Astrocyte of the spinal cord (primary cell): ENCODE measurements at regions not wholly inside any gene's neighbourhood (a gene's known extent, or its start where the extent isn't known, plus 50 kb on each side); places are given as distances from the start of the nearest gene placed in this dataset.

Source experiments
- DNase-seq: peaks from one replicate; pipeline ENCODE4 v3.0.0; 2011; ENCODE audit warnings: low read depth, low spot score
- H3K4me3 ChIP-seq: 2 replicates; pipeline ENCODE4 v1.5.1; 2011; ENCODE audit warnings: low read depth, mild to moderate bottlenecking, low read length, moderate library complexity
- in situ Hi-C: cut with HindIII; loops from 2 replicates; pipeline ENCODE4 v1.10.0; 2017; ENCODE audit warnings: low sequenced_read_pairs
- TF ChIP-seq, protein P1 (sequence below): IDR thresholded peaks from 2 replicates; pipeline ENCODE4 v1.5.1; 2012; ENCODE audit warnings: low read depth, mild to moderate bottlenecking, low read length, inconsistent platforms

DNA sequence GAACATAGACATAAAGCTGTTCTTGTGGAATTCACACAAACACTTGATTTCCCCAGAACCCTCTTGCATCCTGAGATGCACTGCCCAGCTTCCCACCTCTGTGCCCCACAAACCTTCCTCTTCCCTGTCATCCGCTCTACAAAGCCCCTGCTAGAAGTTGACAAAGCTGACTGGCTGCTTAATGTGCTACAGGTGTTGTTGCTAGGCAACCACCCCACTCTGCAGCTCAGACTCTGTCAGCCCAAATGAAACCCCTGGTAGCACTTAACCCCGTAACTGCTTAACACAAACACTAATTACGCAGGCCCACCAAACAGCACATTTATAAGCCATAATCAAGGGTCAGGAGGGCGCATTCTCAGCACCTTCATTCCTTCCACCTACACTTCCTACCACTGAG, 172.0 kb upstream of the CADM1 start:
- in situ Hi-C loops = no loop called here
- TF ChIP-seq, protein P1, sequence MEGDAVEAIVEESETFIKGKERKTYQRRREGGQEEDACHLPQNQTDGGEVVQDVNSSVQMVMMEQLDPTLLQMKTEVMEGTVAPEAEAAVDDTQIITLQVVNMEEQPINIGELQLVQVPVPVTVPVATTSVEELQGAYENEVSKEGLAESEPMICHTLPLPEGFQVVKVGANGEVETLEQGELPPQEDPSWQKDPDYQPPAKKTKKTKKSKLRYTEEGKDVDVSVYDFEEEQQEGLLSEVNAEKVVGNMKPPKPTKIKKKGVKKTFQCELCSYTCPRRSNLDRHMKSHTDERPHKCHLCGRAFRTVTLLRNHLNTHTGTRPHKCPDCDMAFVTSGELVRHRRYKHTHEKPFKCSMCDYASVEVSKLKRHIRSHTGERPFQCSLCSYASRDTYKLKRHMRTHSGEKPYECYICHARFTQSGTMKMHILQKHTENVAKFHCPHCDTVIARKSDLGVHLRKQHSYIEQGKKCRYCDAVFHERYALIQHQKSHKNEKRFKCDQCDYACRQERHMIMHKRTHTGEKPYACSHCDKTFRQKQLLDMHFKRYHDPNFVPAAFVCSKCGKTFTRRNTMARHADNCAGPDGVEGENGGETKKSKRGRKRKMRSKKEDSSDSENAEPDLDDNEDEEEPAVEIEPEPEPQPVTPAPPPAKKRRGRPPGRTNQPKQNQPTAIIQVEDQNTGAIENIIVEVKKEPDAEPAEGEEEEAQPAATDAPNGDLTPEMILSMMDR = no peak
- H3K4me3 ChIP-seq = no peak overlapping the region
- no peak for DNase-seq

DNA sequence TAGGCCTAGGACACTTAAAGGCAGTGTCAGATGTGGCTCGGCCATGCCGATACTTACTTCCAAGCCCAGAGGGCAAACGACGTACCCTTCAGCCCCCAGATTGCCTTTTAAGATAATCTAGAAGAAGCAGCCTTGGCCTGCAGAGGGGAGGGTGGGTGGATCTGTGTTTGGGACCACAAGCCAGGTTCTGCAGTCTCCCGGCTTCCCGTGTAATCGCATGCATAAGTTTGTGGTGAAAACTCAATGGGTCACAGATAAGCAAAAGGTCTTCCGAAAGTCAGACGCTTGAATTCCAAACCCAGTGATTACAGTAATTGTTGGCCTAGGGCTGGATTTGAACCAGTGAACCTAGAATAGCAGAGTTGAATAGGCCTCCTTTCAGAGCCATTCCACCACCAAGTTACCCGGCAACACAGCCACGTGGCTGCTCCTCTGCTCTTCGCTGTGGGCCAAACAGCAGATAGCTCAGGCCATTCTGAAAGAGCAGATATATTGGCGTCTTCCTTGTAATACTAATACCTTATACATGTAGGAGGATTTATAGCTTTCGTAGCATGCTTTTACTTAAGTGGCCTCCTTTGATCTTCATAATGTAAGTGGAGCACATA, 170.8 kb upstream of the CADM1 start:
- no peak for DNase-seq
- in situ Hi-C loops = no loop called here
- H3K4me3 ChIP-seq = no peak overlapping the region
- TF ChIP-seq, protein P1 = no peak

DNA sequence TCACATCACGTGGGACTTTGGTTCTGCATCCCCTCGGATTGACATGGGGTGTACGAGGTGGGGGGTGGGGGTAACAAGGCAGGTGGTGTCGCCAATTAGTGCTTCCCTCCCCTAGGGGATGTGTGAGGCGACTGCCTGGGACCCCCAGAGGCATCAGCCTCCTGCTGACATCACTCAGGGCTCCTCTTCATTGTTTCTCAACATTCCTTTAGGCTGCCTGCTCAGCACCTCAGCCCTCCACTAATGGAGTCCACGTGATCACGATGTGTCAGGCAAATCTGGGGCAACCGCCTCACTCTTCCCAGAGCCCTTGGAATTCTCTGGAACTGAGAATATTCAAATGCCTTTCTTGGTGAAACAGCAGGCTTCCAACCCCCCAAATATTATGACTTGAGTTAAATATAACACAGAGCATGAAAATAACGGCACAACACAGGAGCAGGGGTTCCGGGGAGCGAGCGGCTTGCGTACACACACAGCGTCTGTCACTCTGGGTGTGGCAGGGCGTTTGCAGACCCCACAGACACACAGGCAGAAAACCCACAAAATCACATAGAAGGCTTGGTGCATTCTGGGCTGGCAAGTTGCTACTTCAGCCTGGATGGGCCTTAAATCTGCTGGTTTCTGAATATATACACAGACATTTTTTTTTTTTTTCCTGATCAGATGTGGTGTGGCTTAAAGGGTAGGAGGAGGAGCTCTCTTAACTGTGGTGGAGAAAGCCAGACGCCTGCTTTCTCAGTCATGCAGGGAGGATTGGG, 170.1 kb upstream of the CADM1 start:
- TF ChIP-seq, protein P1 = no peak
- in situ Hi-C loops = no loop called here
- no peak for DNase-seq
- no peak overlapping the region for H3K4me3 ChIP-seq

DNA sequence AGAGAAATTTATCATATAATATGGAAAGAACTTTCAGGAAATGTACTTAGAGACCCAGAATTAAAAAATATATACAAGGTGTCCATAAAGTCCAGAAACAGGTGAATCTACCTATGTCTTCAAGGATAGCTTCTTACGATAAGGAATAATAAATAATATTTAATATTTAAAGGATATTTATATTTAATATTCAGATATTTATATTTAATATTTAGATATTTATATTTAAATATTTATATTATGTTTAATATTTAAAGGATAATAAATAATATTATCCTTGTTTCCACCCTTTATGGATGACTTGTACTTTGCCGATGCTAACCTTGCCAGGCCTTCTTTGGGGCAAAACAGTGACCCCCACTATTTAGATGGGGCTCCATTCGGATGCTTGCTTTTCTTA, 169.5 kb upstream of the CADM1 start:
- H3K4me3 ChIP-seq = no peak overlapping the region
- no peak for DNase-seq
- TF ChIP-seq, protein P1 = no peak
- in situ Hi-C loops = no loop called here

DNA sequence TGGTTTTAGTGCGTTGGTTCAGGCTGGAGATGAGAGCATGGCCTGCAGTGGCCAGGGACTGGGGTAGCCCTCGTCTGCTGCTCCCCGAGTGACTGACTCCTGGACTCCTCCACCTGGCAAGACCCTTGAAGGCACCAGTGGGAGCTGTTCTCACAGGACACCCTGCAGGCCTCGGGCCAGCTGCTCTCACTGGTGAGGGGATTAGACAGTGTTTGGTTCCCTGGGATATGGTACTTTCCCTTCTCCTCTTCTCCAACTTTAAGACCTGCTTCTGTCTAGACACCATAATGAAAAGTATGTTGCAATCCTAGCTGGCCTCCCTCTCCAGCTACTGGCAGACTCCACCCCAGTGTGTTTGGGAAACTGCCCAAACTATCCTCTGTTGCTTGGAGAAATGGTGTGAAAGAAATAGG, 168.8 kb upstream of the CADM1 start:
- DNase-seq = peak; percentile 72
- in situ Hi-C loops = no loop called here

DNA sequence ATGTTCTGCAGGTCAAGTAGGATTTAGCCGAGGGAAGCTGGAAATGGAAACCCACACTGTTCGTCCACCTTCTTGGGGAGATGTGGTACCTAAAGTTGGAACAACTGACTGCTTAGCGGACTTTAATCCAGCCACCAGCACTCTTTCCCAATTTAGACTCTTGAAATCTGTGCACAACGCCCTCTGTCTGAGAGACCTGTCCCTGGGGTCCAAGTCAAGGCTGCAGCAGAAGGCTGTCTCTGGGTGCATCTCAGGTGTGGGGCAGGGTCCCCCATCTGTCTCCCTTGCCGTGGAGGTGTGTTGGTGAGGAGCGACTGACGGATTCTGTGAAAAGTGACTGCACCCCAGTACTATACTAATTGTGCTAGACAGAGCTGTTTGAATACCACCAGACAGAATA, 168.2 kb upstream of the CADM1 start:
- in situ Hi-C loops = no loop called here
- H3K4me3 ChIP-seq = no peak overlapping the region
- no peak for DNase-seq
- TF ChIP-seq, protein P1 = no peak

More for the DNA sequence above, 168.8 kb upstream of the CADM1 start:
- TF ChIP-seq, protein P1 = no peak
- H3K4me3 ChIP-seq = no peak overlapping the region
